ENCODE measurements at regions not wholly inside any gene's neighbourhood (a gene's known extent, or its start where the extent isn't known, plus 50 kb on each side); places are given as distances from the start of the nearest gene placed in this dataset.

DNA sequence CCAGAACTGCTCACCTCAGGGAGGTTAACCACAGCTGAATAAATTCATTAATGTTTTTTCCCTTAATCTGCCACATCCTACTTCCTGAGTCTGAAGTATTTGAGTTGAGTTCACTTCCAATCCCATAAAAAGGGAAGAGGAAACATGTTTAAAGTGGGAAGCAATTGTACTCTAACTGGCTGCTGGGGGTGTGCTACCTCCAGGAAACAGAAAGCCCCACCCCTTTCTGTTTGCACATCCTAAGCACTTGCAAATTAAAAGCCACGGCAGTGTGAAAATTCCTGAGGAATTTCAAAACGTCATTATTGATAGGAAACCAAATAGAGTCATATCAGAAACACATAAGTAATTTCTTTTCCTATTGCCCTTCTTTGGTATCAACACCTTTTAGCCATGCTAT lies 307.0 kb upstream of the NR5A2 start:
- DNase-seq = no peak

DNA sequence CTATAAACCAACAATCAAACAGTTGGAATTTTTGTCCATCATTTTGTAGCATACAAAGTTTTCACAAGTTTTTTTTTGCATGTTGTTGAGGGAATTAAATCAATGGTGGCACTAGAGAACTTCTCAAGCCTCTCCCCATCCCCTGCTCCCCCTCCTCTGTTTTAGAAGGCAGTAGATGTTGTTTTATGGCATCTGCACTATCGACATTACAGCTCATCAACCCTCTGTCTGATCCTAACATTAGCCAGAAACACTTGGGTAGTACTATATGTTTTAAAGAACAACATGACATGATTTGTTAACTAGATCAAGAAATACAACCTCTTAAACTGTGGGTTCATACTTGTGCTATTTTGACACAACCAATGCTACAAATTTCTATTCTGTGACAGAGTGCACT lies 306.5 kb upstream of the NR5A2 start:
- DNase-seq = no peak

DNA sequence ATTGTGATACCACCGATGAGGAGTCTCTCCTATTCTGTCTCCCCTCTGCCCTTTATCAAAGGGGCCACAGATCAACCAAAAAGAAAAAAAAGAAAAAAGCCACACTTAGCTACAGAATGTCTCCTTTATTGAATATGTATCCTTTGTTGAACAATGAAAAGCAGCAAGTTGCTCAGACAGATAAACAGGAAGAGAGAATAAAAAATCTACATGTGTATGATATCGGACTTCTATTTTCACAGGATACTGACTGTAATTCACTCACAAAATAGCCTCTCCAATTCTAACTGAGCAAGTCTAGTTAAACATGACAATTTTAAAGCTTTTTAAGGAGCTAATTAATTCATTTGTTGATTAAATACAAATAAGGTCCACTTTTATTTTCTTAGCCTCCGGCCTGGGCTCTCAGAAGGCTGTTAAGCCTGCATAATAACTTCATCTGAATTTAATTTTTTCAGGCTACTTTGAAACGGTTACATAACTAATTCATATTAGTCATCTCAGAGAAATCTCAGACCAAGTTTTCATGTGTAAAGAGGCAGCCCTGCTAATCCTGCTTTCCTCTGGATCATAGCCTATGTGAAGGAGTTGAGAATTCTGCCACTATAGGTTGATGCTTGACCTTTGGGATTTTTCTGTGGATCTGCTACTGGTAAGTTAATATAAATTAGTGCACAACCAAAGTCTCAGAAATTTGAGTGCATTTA lies 304.1 kb upstream of the NR5A2 start:
- no peak for DNase-seq

DNA sequence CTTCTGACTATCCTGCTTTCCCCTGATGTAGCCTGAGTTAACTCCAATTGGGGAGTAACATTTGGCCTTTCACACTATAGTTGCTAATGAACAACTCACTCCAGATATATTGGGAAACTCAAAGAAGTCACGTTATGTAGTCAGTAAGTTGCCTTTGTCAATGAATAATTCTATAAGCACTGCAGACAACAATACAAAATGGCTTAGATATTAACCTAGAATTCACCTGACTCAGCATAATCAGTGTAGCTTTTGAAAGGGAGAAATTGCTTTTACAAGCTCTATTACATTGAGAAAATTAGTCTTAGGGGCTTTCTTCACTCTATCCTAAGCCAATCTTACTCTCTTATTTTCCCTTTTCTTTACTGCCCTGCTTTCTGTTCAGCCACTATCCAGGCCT lies 303.5 kb upstream of the NR5A2 start:
- DNase-seq = no peak

DNA sequence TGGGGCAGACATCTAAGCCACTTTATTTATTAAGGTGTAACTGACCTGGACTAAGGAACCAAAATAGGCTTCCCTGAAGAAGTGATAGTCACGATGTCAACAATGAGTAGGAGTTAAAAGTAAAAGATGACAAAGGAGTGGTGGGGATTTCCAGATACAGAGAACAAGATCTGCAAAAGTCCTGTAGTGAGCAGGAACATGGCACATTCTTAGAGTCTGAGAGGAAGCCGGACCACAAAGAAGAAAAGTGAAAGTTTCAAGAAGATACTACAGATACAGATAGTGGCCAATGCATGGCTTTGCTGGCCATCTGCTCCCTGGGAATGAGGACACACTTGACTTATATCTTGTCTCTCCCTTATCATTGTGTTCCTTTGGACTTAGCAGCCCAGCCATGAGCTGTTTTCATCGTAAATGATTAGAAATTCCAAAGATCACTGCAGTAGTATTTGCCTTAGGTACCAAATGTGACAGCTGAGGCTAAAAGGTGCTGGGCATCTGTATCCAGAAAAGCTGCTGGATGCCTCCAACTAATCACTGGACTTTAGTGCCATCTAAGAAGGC lies 302.4 kb upstream of the NR5A2 start:
- no peak for DNase-seq

DNA sequence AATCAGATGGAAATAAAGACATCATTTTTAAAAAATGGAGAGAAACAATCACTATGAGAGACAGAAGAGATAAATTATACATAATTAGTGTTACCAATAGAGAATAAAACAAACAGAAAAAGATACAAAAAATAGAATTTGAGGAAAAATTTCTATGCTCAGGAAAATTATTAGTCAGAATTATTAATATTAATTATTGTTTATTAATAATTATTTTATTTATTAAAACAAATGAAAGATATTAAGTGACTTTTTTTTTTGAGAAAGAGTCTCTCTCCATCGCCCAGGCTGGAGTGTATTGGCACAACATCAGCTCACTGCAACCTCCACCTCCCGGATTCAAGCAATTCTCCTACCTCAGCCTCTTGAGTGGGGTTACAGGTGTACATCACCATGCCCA lies 299.8 kb upstream of the NR5A2 start:
- DNase-seq = no peak

DNA sequence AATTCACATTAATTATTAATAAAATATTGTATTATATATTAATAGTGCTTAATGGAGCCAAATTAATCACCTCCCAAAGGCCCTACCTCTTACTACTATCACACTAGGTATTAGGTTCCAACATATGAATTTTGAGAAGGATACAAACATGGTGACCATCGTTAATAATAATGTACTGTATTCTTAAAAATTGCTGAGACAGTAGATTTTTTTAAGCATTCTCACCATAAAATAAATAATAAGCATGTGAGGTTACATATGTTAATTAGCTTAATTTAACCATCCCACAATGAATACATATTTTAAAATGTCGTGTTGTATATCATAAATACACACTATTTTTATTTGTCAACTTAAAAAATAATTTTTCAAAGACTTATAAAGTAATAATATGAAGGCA lies 299.2 kb upstream of the NR5A2 start:
- DNase-seq = no peak

DNA sequence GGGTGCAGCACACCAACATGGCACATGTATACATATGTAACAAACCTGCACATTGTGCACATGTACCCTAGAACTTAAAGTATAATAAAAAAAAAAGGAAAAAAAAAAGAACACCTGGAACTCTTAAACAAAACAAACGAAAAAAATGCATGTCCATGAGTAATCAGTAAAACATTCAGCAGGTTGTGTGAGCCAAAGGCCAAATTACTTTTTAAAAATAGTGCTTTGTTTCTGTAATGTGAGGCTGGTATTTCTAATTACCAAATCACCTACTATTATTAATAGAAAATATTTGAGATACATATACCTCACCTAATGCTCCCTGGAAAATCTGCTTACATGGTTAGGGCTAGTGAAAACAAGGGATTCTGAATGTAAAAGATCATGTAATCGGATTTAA lies 294.4 kb upstream of the NR5A2 start:
- no peak for DNase-seq

DNA sequence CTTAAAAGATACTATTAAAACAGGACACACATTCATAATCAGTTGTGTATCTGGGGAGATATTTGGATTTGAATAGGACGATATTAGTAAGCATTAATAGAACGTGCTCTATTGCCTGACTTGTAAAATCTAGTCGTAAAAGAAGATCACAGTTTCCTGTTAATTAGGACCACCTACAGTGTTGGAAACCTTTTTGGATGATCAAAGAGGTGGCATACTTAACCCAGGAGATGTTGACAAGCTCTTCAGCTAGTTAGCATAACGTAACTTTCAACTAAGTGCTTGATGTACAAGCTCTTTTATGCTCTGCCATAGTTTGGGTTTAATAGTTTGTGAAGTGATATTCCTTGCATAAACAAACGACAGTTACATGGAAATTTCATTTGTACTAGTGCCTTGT lies 293.3 kb upstream of the NR5A2 start:
- no peak for DNase-seq

DNA sequence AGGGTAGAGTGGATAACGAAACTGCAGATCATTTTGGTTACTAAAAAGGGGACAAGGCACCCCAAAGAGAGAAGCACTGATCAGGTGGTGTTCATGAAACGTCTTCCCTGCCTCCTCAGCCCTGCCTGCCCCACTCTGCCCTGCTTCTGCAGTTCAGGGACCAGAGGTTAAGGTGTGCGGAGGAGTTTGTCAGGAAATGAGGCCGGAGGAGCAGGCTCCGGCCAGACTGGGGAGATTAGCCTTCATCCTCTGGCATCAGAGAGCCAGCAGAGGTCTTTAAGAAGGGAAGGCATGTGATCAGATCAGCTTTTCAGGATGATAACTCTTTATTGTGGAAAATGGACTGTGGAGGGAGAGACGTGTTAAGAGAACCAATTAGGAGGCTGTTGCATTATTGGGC lies 291.9 kb upstream of the NR5A2 start:
- DNase-seq = no peak

DNA sequence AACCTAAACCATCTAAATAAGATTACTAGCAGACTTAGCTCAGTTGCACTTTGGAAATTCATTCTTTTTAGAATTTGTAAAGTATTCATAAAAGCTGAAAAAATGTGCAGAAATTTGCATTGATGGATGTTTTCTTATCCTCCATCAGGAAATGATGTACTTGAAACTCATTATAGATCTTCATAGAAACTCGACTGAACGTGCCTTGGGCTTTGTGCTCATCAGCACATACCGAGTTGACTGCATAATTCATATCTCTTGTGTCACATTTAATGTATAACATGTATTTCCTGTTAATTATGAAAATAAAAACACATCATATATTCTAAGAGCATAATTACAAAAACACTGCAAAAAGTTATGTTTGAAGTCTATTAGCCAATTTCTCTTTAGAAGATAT lies 290.9 kb upstream of the NR5A2 start:
- no peak for DNase-seq

DNA sequence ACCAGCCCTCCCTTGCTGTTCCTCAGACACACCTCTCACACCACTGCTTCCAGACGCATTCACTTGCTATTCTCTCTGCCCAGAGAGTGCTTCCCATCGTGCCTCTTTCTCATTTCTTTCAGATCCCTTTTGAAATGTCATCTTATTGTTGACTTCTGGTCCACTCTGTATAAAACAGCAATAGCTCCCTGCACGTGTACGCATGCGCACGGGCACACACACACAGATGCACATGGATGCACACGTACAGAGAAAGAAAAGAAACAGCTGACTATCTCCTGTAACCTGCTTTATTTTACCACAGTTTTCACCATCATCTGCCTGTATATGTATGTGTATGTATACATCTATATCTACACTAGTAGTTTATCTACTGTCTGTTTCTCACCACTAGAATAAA lies 285.9 kb upstream of the NR5A2 start:
- DNase-seq = no peak

DNA sequence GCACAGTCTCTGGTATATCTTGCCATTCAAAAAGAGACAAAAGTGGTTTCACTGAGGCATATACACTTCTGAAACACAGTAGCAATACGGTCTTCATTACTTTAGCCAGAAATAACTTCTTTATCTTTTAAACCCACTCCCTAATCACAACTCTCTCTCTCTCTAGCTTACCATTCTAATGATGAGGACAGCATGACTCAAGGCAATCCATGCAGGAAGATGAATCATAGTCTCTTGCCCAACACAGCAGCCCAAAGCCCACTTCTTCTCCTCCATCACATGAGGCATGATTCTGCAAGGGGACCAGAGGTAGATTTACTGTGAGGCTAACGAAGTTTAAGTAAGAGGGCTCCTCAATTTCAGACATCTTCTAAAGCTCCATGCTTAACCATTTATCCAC lies 285.0 kb upstream of the NR5A2 start:
- DNase-seq = no peak

DNA sequence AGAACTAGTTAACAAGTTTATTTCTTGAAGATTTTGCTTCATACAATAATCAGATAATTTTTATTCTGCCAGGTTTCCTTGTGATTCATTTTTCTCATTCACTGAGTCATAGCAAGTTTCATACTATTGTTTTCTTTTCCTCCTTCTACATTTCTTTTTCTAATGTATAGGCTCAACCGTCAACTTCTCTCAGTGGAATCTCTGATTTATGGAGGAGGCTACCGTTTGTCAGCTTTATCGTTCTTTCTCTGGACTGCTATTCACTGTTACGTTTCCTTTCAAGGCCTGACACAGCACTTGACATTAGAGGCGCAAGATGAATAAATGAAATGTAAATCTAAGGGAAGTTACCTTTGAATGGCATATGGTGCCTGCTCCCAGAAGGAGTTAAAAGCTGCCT lies 284.3 kb upstream of the NR5A2 start:
- DNase-seq = no peak

DNA sequence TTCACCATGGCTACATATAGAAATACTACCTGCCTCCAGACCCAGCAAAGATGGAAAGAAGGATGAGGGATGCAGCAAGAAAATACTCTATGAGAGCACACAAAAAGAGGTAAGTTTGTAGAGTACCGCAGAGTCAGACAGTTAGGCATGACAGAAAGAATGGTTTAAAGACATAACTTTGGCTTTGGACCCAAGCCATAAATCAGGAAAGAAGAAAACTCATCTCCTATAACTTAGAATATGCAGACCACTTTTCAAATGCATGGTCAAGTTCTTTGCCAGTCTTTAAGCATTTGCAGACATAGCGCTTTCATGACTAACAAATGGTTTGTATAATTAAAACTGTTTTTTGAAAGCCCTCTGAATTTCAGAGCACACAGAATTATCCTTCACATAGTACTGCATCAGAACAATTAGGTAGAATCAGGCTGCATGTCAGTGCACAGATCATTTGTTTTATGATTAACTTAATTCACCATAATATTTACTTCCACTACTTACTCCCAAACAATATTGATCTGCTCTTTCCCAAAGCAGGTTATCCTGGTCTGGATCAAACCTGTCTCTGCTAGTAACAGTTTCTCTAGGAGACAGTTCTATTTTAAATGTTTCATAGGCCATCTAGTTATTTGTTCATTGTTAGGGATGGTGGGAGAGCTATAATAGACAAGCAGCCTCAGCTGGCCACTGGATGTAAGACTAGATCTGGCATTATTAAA lies 280.7 kb upstream of the NR5A2 start:
- no peak for DNase-seq

DNA sequence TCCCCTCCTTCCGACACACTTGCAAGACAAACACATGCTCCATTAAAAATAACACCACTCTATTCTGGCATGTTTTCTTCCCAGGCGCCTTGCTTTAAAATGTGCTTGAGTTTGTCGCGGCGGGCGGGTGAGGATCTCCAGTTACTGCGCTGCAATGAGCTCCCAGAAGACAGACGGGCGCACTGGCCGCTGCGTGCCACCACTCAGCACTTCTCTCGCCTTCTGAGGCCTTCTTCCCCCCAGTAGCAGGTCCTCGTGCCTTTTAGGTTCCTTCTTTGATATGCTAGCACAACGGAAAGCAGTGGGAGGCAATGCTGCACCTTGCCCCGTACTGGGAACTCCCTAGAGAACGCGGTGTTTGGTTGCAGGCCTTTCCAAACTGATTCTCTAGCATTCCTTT lies 279.5 kb upstream of the NR5A2 start:
- no peak for DNase-seq

DNA sequence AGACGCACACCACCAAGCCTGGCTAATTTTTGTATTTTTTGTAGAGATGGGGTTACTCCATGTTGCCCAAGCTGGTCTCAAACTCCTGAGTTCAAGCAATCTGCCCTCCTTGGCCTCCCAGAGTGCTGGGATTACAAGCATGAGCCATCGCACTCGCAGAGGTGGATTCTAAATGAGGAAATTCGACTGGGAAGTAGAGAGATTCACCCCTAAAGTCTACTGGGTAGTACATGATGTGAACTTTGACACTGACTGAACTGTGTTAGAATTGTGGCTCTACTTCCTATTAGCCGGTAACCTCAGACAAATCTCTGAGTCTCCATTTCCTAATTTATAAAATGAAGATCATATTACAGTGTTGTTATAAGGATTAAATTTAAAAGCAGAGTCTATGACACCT lies 276.0 kb upstream of the NR5A2 start:
- DNase-seq = no peak

DNA sequence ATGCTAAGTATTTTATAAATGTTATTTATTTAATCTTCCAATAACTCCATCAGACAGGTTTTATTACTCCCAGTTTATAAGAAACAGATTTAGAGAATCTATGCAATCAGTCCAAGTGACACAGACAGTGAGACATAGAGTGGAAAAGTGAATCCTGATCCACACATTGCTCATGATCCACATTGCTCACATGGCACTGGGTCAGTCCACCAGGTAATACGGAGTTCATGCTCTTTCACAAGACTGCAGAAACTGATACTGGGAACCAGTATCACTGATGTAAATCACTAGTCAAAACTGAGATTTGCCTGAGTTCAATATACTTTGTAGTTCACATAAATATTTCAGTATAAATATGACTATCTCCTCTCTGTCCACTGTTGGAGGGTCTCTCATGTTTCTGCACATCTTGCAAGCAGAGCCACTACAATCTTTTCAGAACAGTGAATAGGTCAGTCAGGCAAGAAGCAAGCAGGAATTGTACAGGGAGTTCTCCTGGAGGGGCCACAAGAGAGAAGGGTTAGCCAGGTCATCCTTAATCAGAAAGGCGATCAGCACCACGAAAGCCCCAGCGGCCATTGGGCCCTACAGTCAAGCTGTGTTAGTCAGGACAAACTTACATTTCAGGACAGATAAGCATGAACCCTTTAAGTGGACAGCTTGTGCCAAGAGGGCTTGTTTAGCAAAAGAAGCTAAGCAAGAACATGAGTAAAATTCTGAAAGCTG lies 275.4 kb upstream of the NR5A2 start:
- no peak for DNase-seq

DNA sequence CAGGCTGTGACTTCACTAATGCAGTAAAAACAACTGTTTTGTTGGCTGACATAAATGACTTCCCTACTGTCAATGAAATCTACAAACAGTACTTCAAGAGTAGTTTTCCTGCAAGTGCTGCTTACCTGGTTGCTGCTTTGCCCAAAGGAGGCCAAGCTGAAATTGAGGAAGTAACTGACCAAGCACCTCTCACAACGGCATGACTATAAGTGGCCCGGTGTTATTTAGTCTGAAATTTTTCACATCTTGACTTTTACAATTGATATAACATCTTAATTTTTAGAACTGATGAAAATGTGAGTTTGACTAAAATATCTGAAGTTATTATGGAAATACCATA lies 274.9 kb upstream of the NR5A2 start:
- DNase-seq = no peak

DNA sequence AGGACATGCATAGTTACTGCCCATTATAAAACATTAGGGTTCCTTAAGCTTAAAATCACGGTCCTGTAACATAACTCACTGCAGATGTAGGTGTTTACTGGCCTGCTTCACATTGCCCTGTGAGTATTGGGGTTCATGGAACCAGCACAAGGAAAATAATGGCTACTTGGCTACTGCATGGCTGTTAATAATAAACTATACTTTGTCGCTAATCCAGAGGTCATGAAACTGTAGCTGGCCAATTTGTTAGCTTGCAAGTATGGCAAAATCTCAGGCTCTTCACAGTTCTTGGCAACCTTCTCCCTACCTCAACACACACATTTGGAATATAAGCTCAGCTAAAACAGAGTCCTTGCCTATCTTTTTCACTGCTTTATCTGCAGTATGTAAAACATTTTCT lies 274.0 kb upstream of the NR5A2 start:
- DNase-seq = no peak

DNA sequence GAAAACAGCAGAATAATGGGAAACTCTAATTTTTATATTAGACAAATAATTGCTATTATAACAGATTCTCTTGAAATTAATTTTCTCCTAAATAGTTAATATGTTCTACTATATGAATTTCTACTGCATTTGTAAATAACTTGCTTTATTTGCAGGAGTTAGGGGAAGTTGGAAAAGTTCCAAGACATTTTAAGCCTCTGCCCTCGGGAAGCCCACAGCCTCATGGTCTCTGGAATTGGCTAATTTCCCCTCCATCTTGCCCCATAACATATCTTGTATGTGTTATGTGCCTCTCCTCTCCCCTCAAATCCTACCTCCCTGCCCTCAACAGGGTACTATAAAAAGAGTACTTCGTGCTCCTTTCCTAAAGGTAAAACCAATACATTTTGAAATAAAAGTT lies 271.4 kb upstream of the NR5A2 start:
- no peak for DNase-seq

DNA sequence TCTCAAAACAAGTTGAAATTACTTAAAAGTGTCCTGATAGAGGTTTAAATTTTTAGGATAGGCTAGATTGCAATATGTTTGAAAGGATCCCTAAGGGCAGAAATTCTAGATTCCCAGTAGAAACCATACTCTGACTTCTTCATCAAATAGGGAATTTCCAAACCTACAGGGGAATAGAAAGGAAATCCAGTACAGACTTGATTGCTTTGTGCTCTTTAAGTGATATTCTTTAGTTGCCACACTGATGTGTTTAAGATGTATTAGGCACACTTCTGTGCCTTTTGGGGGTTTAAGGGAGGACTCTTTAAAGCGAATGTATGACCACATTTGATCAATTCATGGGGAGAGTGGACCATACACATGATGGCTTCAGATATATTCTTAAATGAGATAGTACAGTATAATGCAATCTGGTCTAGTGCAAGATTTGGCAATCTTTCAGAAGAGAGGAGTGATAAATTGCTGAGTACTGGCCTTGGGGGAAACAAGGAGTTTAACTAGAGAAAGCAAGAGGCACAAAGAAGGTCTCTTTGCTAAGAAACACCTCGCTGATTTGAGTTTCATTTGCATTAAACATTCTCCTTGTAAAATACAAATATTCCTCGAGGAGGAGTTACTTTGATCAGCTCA lies 268.8 kb upstream of the NR5A2 start:
- DNase-seq = no peak

DNA sequence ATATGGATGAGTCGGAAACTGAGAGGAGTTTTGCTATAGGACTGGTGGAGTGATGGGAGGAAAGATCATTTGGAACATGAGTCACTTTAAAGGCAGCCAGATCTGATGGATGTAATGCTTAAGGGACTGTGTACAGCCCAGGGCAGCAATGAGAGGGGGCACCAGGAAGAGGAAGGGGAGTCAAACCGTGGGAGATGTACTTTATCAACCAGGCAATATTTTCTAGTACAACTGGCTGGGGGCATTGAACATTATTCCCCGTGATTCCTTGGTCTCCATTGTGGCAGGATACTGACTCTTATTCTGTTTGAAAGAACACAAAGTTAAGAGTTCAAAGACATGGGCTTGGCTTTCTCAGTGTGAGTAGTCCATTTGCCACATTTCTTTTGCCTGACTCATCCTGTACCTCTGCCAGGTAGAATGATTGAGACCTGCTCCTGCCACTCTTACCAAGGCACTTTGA lies 268.2 kb upstream of the NR5A2 start:
- no peak for DNase-seq

DNA sequence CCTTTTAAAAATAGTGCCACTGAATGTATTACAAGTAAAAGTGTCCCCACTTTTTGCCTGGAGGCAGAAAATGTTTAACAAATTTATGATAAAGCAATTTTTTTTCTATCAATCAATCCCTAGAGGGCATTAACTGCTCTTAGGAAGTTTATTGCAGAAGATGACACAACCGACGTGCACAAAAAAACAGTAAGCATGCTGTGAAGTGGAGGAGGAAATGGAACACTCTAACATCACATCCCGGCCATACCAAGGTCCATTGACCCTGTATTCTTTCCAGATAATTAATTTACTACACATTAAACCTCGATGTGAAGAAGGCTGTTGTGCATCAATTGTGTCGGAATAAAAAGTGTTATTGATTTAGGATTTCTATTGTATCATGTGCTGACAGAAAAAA lies 264.9 kb upstream of the NR5A2 start:
- DNase-seq = no peak
